ENCODE measurements at regions not wholly inside any gene's neighbourhood (a gene's known extent, or its start where the extent isn't known, plus 50 kb on each side); places are given as distances from the start of the nearest gene placed in this dataset.

DNA sequence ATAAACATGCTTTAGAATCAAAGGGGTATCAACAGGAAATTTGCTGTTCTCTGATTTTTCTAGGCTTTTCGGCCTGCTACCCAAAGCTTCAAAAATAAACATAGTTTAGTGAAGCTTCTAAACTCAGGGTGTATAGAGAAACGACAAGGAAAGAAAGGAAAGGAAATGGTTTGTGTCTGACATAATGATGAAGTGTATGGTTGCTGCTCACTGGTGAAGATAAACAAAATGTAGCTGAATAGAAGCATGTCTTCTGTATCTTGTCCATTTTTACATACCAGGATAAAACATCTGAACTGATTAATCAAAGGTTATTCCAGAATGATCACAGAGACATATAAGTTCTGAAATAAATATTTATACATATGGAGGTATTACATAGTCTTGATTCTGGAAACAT, 1324.6 kb upstream of the NRXN1 start:
- intact Hi-C loops (cut with DNase I): no loop called here
- no peaks in the 10 kb centered on the region for H3K36me3 ChIP-seq
- H3K9me3 ChIP-seq: no peaks in the 10 kb centered on the region
- no peak overlapping the region for H3K27ac ChIP-seq
- H3K27me3 ChIP-seq: no peaks in the 10 kb centered on the region
- H3K4me3 ChIP-seq: no peak overlapping the region
- DNase-seq: no peak
- ATAC-seq: no peak
- TF ChIP-seq, protein P1, sequence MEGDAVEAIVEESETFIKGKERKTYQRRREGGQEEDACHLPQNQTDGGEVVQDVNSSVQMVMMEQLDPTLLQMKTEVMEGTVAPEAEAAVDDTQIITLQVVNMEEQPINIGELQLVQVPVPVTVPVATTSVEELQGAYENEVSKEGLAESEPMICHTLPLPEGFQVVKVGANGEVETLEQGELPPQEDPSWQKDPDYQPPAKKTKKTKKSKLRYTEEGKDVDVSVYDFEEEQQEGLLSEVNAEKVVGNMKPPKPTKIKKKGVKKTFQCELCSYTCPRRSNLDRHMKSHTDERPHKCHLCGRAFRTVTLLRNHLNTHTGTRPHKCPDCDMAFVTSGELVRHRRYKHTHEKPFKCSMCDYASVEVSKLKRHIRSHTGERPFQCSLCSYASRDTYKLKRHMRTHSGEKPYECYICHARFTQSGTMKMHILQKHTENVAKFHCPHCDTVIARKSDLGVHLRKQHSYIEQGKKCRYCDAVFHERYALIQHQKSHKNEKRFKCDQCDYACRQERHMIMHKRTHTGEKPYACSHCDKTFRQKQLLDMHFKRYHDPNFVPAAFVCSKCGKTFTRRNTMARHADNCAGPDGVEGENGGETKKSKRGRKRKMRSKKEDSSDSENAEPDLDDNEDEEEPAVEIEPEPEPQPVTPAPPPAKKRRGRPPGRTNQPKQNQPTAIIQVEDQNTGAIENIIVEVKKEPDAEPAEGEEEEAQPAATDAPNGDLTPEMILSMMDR (IDR thresholded peaks at IDR 0.05): no peak
- TF ChIP-seq POLR2A (IDR thresholded peaks at IDR 0.05): no peak
- no peaks in the 10 kb centered on the region for H3K4me1 ChIP-seq
- 36% methylated on average over 2 of the region's 2 CpGs for WGBS (ENCODE audit: insufficient coverage, low coverage, low lambda C conversion rate, missing lambda C conversion rate)

DNA sequence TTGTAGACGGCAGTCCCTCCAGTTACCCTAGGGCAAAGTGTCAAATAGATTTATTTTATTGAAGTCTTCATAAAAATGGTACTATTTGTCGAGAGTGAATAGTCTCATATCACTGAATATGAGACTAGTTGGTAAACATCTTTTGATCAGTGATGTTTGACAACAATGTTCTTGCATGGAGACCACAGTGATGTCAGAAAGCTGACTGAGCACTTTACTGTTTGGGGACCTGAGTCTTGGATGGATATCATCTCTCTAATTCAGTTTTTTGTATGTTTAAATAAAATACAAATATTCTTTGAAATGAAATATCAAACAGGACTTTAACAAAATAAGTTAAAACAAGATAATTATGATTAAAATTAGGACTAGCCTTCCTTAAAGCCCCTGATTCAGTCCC, 1315.4 kb upstream of the NRXN1 start:
- Histone ChIP-seq H3K9me3 (no peaks in the 10 kb centered on the region), H3K4me1 (no peaks in the 10 kb centered on the region), H3K27me3 (no peaks in the 10 kb centered on the region), H3K36me3 (no peaks in the 10 kb centered on the region), H3K4me3 (no peak overlapping the region), H3K27ac (no peak overlapping the region)
- TF ChIP-seq POLR2A (IDR thresholded peaks at IDR 0.05): no peak
- TF ChIP-seq, protein P1 (IDR thresholded peaks at IDR 0.05): no peak
- ATAC-seq (no peak), DNase-seq (no peak)
- intact Hi-C loops (cut with DNase I): no loop called here
- WGBS (ENCODE audit: insufficient coverage, low coverage, low lambda C conversion rate, missing lambda C conversion rate): 39% methylated on average over 2 of the region's 2 CpGs

DNA sequence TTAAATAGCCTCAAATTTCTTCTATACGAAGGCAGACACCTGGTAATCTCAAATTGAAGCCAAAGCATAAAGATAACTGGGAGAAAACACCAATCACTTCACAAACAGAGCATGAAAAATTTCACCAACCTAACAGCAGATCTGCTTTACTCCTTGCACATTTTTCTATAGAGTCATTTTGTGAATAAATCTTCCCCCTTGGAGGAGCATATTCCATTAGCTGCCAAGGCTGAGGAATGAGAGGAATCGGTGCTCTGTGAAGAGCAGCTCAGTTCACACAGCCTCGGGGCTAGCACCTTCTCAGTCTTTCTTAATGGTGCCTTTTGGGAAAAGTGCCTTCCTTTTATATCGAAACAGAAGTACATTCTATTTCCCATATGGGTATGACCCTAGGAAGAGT, 1313.7 kb upstream of the NRXN1 start:
- DNase-seq: no peak
- Histone ChIP-seq H3K9me3 (no peaks in the 10 kb centered on the region), H3K27me3 (no peaks in the 10 kb centered on the region), H3K4me1 (no peaks in the 10 kb centered on the region), H3K36me3 (no peaks in the 10 kb centered on the region), H3K4me3 (no peak overlapping the region), H3K27ac (no peak overlapping the region)
- intact Hi-C loops (cut with DNase I): no loop called here
- 58% methylated on average over 4 of the region's 4 CpGs for WGBS (ENCODE audit: insufficient coverage, low coverage, low lambda C conversion rate, missing lambda C conversion rate)
- TF ChIP-seq, protein P1 (IDR thresholded peaks at IDR 0.05): no peak
- TF ChIP-seq POLR2A (IDR thresholded peaks at IDR 0.05): no peak
- no peak for ATAC-seq

DNA sequence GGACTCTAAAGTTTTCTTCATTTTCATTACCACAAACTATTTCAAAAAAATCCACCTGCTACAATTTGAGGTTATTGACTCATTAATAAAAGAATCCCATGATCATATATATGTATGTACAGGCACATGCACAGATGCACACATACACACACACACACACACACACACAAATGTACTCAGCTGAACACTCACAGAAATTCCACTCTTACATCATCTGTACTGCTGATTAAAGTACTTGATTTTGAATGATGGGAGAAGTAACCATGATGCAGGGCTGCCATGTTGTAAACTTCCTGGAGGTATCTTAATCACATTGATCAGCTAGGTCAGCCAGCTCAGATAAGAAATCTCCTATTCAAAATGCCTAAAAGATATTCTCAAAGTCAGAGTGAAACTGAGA, 1313.2 kb upstream of the NRXN1 start:
- Histone ChIP-seq H3K9me3 (no peaks in the 10 kb centered on the region), H3K36me3 (no peaks in the 10 kb centered on the region), H3K4me3 (no peak overlapping the region), H3K27me3 (no peaks in the 10 kb centered on the region), H3K27ac (no peak overlapping the region), H3K4me1 (no peaks in the 10 kb centered on the region)
- no peak for DNase-seq
- TF ChIP-seq, protein P1 (IDR thresholded peaks at IDR 0.05): no peak
- no peak for TF ChIP-seq POLR2A (IDR thresholded peaks at IDR 0.05)
- no peak for ATAC-seq
- intact Hi-C loops (cut with DNase I): no loop called here

DNA sequence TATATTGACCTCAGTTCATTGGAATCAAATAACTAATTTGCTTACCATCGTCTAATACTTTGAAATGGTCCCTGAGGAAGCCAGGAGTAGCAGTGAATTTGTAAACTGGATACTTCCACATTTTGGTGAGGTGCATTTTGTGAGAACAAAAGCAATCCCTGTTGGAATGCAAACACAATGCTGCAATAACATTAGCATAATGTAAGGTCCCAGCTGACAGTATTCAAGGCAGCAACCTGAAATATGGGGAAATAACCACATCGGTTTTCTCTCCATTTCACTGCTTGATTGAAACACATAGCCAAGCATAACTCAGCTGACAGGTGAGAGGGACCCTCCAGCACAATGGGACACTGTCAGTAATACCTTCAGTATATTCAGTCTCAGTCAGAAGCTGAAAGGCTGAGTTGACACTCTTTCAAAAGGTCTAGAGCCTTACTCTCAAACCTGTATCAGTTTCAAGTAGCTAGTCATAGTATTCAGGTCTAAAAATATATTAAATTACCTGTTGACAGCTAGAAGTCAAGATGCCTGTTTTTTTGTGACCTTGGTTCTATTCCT, 1311.9 kb upstream of the NRXN1 start:
- Histone ChIP-seq H3K27ac (no peak overlapping the region), H3K27me3 (no peaks in the 10 kb centered on the region), H3K4me3 (no peak overlapping the region), H3K36me3 (no peaks in the 10 kb centered on the region), H3K4me1 (no peaks in the 10 kb centered on the region), H3K9me3 (no peaks in the 10 kb centered on the region)
- DNase-seq (no peak), ATAC-seq (no peak)
- 49% methylated on average over 2 of the region's 2 CpGs for WGBS (ENCODE audit: insufficient coverage, low coverage, low lambda C conversion rate, missing lambda C conversion rate)
- intact Hi-C loops (cut with DNase I): no loop called here
- TF ChIP-seq, protein P1 (IDR thresholded peaks at IDR 0.05): no peak
- TF ChIP-seq POLR2A (IDR thresholded peaks at IDR 0.05): no peak

All from right lobe of liver (tissue), 6 donors.